NCI-H526 (cell line): ENCODE measurements at regions not wholly inside any gene's neighbourhood (a gene's known extent, or its start where the extent isn't known, plus 50 kb on each side); places are given as distances from the start of the nearest gene placed in this dataset.
A peak's percentile ranks its signal among the peaks of the same experiment; 100 is the strongest.

ENCODE experiments used
- DNase-seq, 2 experiments: peaks; one replicate each; lab custom pipeline; 2025; lab: John Stamatoyannopoulos, UW

DNA sequence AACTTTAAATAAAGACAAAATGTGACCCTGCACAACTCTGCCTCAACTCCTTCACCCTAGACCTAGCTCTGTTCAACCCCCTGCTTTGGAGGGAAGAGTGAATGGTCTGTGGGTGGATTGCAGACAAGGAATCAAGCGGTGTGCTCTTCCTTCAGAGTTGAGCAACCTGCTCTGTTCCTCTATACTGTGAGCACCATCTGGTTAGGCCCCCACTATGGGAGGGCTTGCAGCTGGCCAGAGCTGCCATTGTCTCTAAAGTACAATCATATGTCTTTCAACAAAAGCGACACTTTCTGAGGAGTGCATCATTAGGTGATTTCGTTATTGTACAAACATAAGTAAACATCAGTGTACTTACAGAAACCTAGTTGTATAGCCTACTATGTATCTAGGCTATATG is 406.1 kb upstream of the MARCKS start:
- no peak for DNase-seq

DNA sequence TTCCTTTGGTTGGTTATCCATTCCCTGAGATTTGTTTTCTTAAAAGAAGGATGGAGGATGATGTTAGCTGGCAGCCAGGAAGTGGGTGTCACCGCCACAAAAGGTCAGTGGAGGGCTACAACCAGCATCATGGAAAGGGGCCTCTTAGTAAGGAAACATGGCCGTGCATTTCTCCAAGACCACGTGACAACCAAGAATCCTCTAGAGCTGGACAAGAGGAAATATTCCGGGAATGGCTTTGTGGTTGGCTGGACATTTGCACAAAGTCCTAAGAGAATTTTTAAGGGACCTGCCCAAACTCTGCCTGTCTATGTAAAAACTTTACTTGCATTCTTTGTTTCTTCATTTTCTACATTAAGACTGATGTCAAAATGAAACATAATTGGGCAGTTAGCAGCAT is 399.9 kb upstream of the MARCKS start:
- no peak for DNase-seq

DNA sequence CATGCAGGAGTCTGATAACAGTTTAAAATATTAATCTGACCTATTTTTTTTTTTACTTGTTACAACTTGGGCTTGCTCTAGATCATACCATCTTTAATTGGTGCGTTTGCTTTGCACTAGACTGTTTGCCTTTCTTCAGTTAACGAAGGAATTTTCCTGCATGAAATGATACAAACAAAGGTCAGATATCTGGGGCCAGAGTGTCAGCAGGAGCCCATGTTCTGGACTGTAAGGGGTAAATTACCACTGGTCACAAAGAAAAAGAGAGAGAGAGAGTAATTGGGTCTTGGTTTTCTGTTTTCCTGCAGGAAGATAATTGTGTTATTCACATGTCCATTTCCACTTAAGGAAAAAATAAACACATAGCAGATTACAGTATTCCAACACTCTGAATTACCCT is 399.4 kb upstream of the MARCKS start:
- no peak for DNase-seq

DNA sequence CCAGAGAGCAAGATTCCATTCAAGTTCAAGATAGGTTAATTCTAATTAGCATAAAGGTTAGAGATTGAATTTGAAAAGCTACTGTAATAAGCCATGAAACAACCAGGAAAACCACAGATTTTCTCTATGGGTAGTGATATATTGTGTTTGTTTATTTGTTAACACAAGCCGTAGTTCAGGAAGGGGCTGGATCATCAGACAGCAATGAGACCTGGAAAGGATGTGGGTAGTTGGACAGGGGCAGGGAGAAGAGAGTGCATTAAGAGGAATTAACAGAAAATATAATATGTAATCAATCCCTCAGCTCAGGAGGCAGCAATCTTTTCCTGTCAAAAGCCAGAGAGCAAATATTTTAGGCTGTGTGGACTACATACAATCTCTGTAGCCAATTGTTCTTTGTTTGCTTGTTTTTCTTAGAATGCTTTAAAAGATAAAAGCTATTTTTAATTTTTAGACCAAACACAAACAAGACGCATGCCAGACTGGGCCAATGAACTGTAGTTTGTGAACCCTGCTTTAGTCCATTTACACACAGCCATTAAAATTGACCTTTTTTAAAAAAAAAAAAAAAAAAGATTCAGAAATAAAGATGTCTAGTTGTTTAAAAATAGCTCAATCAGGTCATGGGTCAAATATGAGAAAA is 398.7 kb upstream of the MARCKS start:
- DNase-seq = no peak

DNA sequence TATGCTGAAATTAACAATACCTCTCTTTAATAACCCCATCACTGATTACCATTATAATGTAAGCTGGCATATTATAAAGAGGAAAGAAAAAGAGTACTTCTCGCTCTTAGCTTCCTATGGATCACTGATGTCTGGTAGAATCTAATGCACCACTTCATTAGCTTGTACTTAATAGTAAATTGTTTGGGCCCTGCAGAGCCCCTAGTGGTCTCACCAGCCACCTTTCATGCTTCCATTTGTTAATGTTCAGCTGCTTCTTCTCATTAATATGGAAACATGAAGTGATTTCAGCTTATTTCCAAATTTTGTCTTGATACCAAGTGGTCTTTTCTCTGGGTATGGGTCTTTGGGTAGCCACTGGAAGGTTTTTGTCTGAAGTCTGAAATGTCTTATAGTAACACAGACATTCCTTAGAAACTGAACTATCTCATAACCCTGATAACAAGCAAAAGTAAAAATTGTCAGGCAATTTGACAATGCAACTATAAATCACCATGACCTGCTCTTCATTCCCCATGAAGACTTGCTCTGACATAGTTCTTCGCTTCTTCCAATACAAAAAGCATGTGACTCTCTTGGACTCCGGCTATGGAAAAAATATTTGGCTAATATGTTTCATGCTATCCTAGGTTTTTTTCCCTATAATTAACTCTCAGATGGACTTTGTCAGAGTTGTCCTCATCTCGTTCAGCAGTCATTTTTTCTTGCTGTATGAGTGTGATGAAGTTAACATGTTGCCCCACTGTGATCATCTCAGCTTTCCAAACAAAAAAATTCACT is 395.8 kb upstream of the MARCKS start:
- peak in 1 of 2 experiments; percentile 11 for DNase-seq

DNA sequence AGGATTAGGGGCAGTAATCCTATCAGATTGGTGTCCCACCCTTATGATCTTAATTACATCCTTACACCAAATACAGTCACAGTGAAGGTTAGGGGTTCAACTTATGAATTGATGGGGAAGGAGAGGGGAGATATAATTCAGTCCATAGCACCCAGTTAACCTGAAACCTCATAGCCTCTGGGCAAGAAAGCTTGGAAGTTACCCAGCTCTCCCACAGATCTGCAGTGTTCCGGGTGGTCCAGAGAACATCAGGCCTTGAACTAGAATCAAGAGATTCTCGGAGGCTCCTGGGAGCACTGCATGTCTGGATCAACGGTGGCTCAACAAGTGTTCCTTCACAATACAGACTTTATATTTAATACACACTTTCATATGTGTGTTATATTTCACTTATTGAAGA is 392.6 kb upstream of the MARCKS start:
- no peak for DNase-seq

DNA sequence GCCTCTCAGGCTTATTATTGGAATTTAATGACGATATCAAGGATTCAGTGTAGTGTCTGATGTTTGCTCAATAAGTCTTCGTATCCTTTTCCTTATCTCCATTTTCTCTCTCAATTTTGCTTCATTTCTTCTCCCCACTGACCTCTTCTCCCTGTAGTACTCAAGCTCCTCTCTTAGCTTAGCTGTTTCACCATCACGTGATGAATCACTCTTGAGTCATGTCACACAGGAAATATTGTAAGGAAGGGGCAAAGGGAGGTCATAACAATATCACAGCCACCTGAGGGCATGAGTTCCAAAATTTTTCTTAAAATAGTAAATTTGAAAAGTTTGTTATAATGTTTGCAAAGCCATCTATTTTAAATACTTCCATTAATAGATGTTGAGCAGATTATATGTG is 392.2 kb upstream of the MARCKS start:
- no peak for DNase-seq

DNA sequence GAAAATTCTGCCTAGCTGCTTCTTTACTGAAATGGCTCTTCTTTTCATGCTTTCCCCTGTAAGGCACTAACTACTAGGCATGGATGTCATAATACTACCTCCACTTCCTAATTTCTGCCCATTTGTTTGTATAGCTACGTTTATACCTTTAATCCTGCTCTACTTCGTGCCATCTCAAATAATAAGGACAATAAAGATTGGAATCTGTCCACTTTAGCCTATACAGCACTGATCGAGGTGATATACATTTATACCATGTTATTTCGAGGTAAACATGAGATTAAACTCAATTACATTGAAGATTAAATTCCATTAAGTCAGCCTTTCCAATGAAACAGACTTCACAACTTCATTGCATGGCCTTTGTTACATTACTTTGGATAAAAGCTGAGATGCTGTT is 390.6 kb upstream of the MARCKS start:
- no peak for DNase-seq

DNA sequence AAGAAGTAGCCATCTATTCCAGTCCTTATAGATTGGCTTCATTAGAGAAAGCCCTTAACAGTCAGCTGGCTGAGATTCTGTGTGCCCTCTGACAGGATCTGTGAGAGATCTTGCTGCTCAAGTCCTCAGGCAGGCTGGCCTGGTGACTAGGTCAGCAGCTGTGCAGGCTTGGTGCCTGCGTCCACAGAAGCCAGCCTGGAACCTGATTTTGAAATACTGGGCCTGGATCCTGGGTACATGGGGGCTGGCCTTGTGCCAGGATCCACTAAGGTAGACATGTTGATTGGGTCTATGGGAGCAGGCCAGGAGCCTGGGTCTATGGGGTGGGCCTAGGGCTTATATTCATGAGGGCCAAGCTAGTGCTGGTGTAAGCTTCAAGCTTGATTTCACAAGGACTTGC is 381.8 kb upstream of the MARCKS start:
- DNase-seq = no peak

DNA sequence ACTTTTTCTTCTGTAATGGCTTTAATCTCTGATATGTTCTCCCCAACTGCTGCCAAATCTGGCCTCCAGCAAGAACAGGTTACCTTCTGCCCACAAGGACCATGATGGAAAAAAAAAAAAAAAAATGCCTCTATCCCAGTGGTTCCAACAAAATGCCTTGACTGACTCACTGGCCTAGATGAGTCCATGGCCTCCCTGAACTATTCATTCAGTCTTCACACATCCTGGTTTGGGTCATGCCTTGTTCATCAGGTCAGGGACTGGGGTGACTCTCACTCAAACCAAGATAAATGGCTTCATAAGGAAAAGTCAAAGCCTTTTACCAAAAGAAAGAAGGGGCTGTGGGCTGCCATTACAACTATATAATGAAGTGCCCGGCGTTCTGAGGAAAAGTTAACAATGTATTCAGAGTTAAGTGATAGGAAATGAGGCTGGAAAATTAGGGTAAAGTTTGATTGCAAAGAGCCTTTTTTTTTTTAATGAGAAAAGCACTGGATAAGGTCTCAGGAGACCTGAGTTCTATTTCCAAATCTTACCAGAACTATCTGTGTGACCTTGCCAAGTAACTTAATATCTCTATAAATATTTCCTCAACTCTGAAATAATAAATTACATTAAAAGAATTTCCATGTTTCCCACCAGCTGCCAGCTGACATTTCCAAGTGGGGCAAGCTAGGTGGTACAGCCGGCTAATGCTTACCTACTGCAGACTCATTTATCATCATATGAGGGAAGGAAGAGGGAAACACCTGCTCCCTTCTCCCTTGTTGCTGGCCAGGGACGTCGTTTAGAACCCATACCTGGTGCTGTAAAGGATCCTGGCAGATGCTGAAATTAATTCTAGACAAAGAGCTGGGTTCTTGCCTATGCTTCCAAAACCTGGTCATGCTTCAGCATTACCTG is 380.0 kb upstream of the MARCKS start:
- DNase-seq = no peak

DNA sequence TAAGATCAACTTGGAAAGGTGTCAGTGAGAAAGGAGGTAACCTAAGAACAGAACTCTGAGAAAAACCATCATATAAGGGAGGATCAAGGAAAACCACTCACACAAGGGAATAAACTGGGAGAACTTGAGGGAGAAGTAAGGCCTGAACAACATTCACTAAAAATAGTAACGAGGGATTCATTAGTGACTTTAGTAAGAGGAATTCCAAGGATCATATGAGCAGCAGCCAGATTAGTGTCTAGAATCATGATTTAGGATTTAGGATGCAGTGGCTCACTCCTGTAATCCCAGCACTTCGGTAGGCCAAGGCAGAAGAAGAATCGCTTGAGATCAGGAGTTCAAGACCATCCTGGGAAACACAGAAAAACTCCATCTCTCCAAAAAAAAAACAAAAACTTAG is 376.5 kb upstream of the MARCKS start:
- DNase-seq = no peak

DNA sequence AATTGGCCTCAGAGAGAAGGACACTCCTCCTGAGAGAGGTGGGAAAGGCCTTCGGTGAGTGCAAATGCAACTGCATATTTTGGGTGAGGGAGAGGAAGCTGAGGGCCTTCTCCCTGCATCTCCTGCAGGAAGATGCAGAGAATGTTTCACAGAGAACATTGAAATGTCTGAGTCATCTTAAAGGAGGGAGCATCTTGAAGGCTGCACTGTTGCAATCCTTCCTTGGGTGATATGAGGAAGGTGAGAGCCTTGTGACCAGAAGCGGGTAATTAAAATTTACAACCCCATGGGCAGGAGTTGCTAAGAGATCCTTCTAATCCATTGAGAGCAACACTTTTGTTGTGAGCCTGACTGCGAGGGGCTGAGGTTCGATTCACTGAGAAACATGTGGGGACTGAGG is 375.7 kb upstream of the MARCKS start:
- no peak for DNase-seq

DNA sequence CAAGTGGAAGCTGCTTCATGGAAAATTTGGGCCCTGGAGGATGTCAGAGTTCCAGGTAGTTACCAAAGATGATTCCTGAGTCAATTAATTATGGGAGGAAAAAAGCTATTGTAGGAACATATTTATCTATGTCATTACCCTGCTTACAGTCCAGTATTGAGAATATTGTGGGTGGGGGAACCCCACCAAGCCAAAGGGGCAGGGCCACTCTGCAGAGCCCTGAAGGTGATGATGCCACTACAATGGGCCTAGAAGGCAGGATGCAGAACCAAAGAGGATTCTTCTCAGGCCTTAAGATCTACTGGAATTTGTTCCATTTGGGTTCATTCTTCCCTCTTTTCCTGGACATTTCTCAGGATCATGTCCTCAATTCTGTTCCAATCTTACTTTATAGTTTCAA is 375.2 kb upstream of the MARCKS start:
- DNase-seq = no peak

DNA sequence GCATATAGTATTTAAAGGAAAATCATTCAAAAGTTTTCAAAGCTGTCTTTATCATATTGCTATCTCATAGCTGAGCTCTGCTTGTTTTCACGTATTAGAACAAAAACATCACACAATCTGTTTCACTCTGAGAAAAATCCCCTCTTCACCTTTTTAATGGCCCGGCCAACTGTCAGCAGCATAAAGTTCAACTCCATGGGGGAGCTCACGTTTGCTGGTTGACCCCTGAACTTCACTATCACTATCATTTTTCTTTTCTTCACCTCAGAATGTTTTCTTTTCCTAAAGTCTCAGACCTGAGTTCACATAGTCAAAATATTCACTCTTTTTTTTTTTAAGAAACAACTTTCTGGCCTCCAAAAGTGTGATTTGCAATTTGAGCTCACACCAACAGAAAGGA is 374.4 kb upstream of the MARCKS start:
- no peak for DNase-seq

DNA sequence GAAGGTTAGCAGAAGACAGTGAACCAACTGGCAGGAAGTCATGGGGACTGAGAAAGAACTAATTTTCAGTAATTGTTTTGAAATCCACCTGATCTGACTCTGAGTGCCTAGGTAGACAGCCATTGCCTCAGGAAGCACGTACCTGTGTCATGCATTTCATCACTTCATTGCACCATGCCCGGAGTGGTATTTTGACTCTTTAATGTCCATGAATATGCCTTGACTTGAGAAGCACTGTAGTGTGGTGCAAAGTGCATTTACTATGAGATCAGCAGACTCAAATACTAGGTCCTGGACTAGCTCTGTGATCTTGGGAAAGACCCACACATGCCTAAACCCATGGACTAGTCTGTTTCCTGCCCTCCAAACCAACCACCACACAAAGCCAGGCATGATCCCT is 370.9 kb upstream of the MARCKS start:
- DNase-seq = no peak

DNA sequence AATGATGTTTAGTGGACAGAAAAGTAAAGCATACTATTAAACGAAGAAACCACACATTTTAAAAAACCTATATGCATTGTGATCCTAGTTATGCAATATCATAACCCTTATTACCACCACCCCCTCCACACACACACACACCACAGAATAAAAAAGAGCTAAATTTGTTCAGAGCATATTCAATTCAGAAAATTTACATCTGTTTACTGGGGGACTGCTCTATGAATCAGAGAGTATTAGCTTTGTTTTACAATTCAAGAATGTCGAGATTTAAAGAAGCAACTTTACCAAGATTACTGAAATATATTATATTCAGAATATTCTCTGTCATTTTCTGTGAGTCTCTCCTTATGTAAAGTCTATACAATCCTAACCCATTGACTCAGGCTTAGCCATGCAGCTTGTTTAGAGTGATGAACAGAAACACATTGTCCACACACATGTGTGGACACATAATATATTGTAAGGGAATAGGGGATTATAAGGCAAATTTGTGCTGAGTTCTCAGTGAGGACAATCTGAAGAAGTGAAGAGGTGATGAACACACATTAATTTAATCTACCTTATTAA is 369.6 kb upstream of the MARCKS start:
- DNase-seq = no peak

DNA sequence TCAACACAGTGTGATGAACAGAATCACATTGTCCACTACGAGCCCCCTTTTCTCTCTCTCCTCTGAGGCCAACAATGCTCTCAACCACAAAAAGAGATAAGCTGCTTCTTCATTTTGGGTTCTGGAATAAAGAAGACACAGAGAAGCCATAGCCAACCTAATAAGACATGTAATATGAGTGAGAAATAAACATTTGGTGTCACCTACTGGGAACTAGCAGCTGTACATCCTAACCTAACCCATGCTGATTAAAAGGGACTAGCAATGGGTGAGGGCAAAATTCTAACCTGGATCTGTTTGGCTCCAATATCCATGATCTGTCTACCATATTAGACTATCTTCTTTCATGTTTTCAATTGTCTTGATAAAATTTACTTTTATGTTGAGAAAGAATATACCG is 369.1 kb upstream of the MARCKS start:
- DNase-seq = no peak

DNA sequence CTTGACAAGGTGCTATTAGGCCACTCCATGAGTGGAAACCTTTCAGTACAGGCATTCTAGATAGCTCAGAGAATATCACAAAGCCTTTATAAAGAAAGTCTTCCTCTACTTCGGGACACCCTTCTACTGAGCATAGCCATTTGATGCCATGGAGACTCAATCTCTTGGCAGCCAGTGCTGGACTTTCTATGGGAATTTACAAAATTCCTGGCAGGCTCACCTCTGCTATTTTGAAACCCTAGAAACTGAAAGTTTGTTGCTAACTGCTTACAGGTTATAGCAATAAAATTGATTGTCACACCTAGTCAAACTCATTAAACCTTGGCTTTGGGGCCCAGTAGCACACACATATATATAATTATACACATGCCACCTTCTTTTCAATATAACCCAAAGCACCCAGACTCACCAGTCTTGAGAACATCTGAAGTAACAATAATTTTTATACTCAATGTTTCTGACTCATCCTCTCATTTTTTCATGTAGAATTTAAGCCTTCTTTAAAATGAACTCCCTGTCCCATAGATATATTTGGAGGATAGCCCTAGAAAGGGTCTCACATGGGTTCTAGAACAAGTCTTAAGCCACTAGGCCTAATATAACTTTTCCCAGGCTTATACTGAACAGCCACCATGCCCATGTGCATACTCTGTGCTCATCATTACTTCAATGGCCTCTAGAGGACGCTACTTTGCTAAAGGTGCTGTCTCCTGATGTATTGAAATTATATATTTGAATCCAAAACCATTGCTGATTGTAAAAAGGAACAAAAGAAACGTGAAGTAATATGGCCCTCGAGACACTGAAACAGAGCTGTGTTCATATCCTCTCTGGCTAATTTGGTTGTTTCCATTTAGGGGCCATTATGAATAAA is 368.1 kb upstream of the MARCKS start:
- DNase-seq = peak; percentile 4 to 42

DNA sequence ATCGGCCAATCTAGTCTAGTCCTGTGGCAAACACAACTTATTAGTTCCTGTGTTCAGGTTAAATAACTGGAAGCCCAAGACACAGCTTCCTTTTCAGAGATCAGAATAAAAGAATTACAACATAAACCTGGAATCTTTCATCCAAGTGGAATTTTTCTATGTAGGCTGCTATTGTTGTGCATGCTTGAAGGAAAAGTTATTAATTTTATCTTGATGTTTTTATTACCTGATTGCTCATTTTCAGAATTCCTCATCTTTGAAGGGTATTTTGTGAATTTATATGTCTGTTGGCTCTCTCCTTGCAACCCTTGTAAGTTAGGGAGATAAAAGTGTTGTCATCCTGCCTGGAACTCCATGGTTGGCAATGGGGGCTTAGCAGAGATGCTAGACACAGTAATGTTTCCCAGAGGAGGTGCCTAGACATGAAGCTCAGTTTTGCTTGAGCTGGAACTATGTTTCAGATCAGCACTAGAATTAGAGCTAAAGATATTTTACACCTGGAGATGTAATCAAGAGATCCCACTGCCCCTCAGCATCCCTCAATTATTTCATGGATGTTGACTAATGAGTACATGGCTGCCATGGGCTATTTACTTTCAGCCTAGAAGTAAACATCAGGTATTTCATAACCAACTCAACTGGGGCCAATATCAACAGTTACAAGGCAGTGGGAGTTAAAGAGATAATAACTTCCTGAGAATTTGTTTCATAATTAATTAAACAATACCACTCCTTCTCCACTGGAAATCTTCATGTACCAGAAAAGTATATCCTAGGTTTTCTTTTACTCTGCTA is 367.0 kb upstream of the MARCKS start:
- DNase-seq = no peak

DNA sequence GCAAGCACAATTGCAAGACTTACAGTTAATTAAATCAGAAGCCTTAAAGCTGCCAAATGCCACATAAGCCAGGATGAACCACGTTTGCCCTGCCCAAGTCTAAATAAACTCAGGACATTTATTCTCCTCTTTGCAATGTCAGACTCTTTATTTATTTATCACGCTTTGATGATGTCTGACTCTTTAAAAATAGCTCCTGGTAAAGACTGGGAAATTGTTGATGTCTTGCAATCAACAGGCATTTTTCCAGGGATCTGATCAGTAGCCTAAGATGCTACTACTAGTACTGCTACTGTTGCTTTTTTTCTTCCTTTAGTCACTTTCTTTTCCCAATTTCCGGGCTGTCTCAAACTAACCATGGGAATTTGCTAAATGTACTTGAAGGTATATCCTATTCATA is 365.8 kb upstream of the MARCKS start:
- no peak for DNase-seq

DNA sequence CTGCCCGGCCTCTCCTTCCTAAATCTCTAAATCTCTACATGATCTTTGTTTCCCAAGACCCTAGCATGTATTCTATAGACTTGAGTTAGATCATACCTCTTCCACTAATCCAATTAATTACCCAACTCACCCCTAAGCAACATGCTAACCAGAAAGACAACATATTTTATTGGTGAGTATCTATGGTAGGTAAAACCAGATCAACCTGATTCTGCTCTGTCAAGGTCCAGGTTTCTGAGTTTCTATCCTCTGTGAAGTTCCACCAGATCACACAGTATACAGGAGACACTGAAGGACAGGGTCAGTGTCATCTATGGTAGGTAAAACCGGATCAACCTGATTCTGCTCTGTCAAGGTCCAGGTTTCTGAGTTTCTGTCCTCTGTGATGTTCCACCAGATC is 363.2 kb upstream of the MARCKS start:
- no peak for DNase-seq
